AG20443 (cell line): ENCODE measurements at regions not wholly inside any gene's neighbourhood (a gene's known extent, or its start where the extent isn't known, plus 50 kb on each side); places are given as distances from the start of the nearest gene placed in this dataset.
A peak's percentile ranks its signal among the peaks of the same experiment; 100 is the strongest.
"Not testable (repeated sequence)": the region's sequence is repeated elsewhere in the genome, so short reads cannot be mapped to it uniquely, and the experiment has no call there.

Source experiments
- DNase-seq: peaks from one replicate; pipeline ENCODE4 v3.0.0; 2012; ENCODE audit warnings: low spot score, mixed read lengths

DNA sequence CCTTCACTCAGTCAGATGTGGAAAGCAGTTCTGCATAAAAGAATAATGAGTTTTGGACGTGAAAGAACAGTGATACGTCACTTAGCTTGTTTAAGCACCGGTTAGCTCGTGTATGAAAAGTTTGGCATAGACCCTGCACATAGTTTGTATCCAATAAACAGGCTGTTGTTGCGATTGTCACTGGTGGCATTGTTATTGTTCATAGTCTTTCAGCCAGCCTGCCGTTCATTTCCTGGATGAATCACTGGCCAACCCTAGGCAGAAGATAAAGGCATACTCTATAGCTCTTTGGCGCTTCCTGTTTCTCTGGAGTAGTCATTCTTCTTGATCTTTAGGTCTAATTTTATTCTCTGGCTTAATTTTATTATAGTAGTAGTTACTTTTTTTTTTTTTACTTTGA, 57.8 kb upstream of the ANKRD30A start:
- no peak for DNase-seq

DNA sequence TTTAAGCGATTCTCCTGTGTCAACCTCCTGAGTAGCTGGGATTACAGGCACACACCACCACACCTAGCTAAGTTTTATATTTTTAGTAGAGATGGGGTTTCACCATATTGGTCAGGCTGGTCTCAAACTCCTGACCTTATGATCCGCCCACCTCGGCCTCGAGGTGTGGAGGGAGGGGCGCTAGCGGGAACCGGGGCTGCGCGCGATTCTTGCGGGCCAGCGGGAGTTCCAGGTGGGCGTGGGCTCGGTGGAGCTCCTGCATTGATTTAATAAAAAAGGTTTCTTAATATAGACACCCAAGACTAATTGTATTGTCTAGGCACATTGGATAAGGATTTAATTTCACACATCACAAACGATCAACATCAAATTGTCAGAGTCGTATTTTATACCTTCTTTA, 63.1 kb upstream of the ANKRD30A start:
- DNase-seq, result not testable (repeated sequence)

DNA sequence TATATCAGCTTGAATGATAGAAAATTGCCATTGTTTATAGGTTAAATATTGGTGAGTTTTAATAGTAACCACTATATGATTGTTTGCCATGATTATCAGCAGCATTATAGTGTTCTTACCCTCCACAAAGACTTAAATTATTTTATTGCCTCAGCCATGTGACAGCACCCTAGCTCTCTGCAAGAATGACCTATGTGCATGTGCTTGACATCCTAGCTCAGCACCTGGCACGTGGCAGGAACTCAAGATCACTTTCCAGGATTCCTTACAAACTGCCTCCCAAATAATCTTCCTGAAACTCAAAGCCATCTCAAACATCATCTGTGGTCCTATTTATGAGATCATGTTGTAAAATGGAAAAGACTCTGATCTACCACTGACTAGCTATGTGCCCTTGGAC, 68.1 kb upstream of the ANKRD30A start:
- DNase-seq, result no peak

DNA sequence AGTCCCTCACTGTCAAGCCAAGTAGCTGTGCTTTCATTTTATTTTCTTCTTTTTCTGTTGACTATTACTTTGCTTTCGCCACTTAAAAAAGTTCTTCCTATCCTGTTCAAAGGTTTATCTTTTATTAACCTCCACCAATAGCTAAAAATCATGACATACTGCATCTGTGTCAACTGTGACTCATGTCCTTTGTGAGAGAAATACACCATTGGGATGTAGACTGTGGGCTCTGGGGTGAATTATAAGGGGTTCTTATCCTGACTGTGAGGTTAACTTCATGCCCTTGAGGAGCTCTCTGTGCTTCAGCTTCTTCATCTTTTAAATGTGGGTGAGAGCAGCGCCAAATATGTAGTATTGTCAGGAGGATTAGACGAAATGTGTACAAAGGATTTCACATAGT, 71.9 kb upstream of the ANKRD30A start:
- no peak for DNase-seq

DNA sequence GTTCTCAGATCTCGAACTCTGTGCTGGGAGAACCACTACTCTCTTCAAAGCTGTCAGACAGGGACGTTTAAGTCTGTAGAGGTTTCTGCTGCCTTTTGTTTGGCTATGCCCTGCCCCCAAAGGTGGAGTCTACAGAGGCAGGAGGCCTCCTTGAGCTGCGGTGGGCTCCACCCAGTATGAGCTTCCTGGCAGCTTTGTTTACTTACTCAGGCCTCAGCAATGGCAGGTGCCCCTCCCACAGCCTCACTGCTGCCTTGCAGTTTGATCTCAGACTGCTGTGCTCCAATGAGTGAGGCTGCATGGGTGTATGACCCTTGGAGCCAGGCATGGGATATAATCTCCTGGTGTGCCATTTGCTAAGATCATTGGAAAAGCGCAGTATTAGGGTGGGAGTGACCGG, 75.4 kb upstream of the ANKRD30A start:
- DNase-seq, result not testable (repeated sequence)

DNA sequence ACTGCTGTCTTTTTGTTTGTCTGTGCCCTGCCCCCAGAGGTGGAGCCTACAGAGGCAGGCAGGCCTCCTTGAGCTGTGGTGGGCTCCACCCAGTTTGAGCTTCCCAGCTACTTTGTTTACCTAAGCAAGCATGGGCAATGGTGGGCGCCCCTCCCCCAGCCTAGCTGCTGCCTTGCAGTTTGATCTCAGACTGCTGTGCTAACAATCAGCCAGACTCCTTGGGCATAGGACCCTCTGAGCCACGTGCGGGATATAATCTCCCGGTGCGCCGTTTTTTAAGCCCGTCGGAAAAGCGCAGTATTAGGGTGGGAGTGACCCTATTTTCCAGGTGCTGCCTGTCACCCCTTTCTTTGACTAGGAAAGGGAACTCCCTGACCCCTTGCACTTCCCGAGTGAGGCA, 81.1 kb upstream of the ANKRD30A start:
- not testable (repeated sequence) for DNase-seq

DNA sequence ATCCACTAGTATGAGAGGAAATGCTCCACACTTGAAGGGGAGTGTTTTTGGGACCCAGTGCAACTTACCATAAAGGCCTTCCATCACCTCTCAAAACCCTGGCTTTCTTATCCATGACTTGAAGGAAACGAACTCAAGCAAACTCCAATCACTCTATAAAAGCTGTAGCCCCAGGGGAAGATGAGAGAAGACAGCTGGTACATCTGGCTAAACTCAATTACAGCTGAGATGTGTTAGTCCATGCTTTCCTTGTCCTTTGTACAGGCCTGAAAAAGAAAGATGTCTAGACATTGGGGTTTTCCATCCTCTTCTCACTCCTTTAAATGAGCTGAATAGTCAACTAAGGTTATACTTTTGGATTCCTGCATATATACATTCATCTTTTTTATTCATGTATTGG, 89.5 kb upstream of the ANKRD30A start:
- no peak for DNase-seq

DNA sequence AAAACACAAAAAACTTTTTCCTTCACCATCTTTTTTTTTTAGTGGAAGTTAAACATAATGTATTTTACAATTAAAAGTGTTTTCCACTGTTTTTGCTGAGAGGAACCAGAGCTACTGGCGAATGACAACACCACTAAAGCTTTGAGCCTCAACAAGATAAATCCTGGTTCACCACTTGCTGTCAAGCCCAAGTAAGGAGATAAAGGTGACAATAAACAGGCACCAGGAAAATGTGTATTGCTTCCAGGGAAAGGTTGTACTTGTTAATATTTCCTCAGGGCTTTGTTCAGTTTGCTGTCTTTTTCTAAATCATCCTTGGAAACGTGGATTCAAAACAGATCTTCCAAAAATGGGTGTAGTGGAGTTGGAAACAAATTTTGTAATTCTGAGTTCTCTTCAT, 109.9 kb upstream of the ANKRD30A start:
- no peak for DNase-seq

DNA sequence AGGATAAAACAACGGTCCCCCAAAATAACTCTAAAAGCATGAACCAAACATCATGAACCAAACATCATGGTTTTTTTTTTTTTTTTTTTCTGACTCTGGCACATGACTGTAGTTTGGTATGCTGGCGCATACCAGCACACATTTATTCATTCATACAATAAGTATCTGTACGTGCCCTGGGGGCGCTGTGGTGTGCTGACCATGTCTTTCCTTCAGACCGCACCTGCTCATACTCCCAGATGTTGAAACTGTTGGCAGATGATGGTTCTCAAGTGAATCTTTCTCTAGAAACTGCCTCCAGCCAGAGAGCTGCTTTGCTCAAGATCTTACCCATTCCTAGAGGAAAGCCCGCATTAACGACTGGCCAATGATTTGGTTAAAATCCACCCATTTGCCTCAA, 114.7 kb upstream of the ANKRD30A start:
- no peak for DNase-seq

DNA sequence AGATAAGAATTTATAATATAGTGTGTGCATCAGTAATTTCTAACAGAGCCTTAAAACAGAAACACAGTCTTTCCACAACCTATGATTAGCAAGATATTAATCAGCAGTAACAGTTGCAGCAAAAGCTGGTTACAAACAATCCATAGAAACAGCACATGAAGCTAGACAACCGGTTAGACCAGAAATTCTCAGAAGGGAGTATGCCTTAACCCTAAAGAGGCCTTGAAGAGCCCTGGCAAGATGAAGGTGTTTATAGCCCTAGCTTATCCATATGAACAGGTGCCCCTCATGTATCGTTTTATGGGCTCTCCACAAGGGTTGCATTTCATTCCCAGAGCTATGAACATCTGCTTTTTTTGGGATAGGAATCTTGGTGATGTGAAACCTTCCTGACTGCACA, 117.1 kb upstream of the ANKRD30A start:
- not testable (repeated sequence) for DNase-seq

DNA sequence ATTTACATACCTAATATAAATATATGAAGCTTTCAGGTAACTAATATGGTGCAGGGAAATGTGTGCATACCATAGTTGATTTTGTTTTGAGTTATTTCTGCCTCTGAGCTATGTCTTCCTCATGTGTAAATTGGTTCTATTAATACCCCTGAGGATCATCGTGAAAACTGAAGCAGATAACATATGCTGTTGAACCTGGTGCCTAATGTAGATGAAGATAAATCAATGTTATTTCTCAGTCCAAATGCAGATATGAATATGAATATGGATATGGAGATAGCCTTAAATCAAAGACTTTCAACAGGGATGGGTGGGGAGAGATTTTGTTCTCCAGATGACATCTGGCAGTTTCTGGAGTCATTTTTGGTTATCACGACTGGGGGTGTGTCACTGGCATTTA, 122.3 kb upstream of the ANKRD30A start:
- DNase-seq, result no peak

DNA sequence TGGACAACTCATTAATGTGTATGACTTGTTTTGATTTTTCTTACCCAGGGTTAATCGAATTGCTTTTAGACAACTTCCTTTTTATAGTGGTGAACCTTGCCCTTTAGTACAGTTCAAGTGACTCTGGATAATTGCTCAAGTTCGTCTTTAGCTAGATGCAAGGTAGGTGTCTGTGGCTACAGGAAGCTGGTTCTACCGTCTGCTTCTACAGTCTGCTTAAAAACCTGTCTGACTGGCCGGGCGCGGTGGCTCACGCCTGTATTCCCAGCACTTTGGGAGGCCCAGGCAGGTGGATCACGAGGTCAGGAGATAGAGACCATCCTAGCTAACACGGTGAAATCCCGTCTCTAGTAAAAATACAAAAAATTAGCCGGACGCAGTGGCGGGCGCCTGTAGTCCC, 129.6 kb upstream of the ANKRD30A start:
- not testable (repeated sequence) for DNase-seq

DNA sequence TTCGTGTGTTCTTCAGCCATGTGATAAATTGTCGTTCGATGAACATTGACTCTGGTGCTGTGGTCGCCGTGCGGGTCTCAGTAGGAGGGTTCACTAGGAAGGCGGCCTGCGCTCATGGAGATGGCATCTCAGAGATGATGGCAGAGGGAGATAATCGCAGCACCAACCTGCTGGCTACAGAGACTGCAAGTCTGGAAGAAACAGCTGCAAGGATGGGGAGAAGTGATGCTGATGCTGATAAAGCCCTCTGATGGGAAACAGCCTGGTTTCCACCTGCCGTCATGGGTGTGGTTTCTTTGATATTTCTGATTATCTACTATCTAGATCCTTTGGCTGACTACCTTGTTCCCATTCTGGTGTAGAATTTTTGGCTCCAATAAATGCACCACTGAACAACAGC, 130.5 kb upstream of the ANKRD30A start:
- no peak for DNase-seq

DNA sequence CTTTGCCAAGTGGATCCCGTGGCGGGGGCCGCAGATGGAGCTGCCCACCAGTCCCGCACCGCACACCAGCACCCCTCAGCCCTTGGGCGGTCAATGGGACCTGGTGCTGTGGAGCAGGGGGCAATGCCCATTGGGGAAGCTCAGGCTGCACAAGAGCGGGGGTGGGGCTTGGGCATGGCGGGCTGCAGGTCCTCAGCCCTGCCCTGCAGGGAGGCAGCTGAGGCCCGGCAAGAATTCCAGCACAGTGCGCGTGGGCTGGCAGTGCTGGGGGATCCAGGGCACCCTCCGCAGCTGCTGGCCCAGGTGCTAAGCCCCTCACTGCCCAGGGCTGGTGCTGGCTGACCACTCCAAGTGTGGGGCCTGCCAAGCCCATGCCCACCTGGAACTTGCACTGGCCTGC, 136.2 kb upstream of the ANKRD30A start:
- no peak for DNase-seq

DNA sequence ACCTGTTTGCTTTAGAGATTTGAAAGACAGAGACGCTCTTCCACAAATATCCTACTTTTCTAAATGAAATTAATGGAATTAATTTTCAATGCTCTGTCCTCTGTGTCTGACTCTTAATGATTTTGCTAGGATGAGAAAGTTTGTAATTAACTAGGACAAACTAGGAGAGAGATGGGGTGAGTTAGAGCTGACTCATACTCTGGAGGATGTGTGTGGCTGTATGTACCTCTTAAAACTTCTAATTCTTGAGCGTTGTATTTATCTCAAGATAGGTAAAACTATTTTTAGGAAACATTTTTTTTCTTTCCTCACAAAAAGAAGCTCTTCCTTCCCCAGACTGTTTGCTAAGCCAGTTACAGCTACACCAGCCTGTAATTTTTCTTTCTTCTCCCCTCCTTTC, 178.8 kb upstream of the ANKRD30A start:
- DNase-seq, result no peak

DNA sequence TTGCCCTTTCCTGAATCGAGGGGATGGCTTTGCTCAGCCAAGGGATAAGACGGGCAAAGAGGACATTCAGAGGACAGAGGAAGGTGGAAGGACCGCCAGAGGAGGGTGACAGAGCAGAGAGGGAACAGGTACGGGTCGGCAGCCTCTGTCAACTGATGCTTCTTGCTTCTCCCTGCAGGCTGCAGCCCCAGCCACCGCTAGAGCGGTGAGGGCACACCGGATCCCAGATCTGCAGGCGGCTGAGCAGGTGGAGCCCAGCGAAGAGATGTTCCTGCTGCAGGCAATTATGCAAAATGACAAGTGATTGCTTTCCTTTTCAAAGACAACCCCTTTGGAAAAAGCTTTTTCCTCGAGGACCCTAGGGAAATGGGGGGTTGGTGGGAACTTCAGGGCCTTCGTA, 181.9 kb upstream of the ANKRD30A start:
- no peak for DNase-seq

DNA sequence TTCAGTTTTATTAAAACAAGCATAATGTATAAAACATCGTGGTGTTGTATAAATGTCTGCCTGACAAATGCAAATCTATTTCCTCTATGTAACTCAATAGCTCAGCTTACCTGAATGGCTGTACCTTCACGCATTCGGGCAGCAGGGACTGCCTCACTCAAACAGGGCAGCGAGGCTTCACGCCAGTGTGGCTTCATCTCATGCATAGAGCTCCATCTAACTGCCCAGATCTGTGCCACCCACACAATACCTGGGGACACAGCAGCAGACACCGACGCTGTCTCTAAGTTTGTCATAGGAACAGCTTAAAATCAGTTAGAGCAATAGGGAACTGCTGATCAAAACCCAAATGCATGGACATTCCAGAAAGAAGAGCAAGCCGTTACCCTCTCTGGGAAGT, 182.8 kb upstream of the ANKRD30A start:
- no peak for DNase-seq

DNA sequence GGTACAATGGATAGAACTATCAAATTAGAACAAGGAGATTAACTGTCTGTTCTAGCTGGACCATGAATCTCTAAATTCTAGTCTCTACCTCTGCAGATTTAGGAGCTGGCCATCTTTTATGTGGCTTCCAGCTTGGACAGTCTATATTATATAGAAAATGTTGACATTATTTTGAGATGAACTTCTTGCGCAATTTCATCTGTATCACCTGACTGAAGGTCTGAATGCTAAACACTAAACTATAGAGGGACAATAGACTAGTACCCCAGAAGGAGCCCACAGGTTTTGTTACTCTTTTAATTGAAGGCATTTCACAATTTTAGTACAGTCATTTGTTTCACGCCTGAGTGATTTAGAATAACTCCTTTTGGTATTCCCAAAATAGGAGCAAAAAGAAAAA, 222.4 kb upstream of the ANKRD30A start:
- no peak for DNase-seq

DNA sequence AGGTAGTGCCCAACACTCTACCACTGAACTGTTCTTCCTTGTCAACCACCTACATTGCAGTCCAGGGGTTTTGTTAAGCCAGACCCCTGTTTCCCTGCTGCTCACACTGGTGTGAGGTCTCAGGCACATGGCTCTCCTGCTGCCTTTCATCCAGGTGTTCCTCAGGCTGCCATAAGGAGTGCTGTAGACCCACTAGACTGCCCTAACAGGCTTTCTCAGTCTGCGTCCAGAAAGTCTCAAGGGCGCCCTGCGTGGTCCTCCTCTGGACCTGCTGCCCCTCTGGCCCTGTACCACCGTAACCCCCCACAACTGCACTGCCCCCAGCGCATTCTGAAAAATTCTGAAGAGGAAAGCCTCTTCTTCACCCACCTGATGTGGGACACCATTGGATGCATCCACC, 225.7 kb upstream of the ANKRD30A start:
- no peak for DNase-seq

DNA sequence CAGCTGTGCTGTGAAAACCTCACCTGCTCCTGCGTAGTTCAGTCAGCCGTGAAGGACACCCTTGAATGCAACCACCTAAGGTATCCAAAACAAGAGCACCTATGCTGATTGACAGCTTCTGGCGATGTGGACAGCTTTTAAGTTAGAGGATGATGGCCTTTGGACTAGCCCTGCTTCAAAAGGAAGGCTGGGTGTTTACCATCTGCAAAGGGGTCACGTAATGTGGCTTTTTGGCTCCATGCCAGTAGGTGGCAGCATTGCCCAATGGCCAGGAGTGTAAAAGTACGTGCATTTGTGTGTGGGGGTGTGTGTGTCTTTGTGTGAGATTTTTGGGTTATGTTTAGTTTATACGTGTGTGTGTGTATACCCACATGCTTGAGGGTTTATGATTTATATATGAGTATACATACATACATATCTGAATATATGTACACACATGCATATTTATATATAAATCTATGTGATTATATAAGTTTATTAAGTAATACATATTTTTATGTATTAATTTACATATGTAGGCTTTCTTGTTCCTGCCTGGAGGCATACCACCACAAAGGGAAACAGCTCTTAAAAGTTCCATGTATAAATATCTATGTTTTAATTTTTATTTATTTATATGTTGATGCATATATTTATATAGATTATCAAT, 236.3 kb upstream of the ANKRD30A start:
- no peak for DNase-seq

DNA sequence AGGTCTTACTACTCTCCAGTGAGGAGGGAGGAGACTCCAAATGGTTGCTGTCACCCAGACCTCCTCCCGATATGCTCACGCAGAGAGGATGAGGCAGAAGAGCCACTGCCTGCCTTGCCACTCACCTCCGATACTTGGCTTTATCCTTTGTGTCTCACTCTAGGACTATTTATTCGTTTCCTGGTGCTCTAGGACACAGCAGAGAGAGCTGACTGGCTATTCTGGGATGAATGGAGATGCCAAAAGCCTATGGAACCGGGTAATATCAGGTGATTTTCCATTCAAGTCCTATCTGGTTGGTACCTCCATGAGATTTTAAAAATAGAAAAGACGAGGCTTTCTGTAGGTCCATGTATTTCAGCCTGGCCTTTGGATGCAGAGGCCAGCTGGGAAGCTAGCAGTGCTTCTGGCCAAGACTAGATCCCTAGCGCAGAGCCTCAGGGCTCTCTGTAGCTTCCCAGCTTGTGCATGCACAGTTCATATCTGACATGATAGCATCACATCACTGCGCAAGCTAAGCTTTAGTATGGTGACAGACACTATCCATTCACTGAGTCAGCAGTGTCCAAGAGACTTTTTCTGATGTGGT, 239.0 kb upstream of the ANKRD30A start:
- no peak for DNase-seq

DNA sequence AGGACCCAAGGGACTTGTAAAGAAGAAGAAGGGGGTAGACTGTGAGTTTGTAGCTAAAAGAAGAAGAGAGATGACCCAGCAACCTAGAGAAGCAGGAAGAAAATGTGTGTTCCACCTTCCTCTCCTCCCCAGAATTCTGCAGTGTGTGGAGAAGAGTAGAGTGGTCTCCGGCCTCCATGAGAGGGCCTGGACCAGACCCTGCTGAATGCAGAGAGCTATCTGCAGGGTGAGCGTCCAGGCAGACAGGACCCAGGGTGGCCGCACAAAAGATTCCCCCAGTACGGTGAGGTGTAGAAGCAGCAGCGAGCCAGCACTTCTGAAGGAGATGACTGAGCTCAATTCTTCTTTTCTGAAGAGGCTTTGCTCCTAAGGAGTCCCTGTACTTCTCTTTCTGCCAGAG, 239.7 kb upstream of the ANKRD30A start:
- no peak for DNase-seq

DNA sequence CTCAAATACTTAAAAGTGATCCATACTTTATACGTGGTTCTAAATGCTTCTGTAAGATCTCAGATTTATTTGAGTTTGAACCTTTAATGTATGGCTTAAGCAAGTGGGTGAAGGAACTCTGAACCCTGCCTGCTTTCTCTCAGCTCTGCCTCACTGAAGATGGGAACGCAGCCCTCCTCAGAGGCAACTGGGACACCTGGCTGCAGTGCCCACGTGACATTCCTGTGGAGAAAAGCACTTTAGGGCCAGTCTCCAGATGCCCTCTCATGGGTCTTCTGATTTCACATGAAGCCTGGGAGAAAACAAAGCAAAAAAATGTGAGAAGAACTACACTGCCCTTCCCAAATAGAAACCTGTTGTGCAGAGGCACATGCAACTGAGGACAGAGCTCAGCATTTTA, 242.6 kb upstream of the ANKRD30A start:
- no peak for DNase-seq

DNA sequence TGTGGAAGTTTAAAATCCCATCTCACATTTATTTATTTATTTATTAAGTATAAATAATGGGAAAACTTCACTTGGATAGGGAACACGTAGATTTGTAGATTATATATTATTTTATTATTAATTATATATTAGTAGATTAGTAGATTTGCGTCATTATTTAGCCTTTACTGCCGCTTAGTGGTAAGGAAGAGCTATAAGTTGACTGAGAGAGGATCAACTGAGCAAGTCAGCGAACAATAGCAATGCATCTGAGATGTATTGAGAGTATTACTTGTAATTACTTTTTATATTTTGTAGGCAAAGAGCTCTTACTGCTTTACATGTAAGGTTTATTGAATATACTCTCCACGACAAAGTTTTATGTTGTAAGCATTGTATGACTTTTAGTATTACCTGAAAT, 244.5 kb upstream of the ANKRD30A start:
- DNase-seq, result peak; percentile 25
